ENCODE measurements at regions not wholly inside any gene's neighbourhood (a gene's known extent, or its start where the extent isn't known, plus 50 kb on each side); places are given as distances from the start of the nearest gene placed in this dataset.
"Not testable (repeated sequence)": the region's sequence is repeated elsewhere in the genome, so short reads cannot be mapped to it uniquely, and the experiment has no call there.

DNA sequence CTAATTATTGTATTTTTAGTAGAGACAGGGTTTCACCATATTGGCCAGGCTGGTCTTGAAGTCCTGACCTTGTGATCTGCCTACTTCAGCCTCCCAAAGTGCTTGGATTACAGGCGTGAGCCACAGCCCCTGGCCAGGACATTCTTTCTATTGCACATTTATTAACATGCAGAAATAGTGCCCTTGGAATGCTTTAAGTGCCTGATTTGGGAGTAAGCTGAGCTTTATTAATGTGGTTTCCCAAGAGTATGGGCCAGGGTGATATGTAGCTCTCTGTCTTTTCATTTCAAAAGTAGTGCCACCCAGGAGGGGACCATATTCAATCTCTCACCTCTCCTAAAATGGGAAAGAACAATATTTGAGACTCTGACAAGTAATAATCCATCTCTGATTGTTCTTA, 970.7 kb downstream of the KCNMA1 start:
- no peak for DNase-seq (ENCODE audit: low spot score)

DNA sequence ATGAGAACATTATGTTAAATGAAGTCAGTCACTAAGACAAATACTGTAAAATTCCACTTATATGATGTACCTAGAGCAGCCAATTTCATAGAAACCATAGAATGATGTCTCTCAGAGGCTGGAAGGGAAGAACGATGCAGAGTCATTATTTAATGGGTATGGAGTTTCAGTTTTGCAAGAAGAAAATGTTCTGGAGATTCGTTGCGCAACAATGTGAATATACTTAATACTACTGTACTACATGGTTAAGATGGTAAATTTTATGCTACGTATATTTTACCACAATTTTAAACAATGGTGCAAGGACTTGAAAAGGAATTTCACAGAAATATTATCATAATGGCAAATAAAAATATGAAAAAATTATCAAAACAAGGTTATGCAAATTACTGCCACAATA, 972.6 kb downstream of the KCNMA1 start:
- no peak for DNase-seq (ENCODE audit: low spot score)

DNA sequence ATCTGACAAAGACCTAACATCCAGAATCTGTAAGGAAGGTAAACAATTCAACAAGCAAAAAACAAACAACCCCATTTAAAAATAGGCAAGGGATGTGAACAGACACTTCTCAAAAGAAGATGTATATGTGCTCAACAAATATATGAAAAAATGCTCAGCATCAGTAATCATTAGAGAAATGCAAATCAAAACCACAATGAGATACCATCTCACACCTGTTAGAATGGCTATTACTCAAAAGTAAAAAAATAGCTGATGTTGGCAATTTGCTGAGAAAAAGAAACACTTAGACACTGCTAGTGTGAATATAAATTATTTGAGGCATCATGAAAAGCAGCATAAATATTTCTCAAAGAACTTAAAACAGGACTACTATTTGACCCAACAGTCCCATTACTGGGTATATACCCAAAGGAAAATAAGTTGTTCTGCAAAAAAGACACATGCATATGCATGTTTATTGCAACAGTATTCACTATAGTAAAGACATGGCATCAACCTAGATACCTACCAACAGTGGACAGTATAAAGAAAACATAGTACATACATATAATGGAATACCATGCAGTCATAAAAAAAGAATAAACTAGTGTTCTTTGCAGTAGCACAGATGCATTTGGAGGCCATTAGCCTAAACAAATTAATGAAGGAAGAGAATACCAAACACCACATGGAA, 980.1 kb downstream of the KCNMA1 start:
- no peak for DNase-seq (ENCODE audit: low spot score)

DNA sequence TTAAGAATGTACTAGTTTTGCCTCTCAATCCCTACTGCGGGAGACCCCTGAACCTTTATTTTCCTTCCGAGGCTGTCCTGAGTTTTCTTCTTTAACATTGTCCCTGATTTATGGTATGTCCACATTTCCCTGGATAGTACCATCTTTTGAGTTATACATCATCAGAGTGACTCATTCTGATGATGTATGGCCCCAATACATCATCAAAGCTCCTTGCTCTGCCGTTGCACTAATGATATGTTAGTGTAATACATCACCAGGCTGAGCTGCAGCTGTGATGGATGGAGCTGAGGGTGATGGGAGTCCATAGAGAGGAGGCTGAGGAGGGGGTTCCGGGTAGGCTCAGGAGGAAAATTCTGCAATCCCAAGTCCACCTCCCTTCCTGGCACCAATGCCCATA, 986.5 kb downstream of the KCNMA1 start:
- no peak for DNase-seq (ENCODE audit: low spot score)

DNA sequence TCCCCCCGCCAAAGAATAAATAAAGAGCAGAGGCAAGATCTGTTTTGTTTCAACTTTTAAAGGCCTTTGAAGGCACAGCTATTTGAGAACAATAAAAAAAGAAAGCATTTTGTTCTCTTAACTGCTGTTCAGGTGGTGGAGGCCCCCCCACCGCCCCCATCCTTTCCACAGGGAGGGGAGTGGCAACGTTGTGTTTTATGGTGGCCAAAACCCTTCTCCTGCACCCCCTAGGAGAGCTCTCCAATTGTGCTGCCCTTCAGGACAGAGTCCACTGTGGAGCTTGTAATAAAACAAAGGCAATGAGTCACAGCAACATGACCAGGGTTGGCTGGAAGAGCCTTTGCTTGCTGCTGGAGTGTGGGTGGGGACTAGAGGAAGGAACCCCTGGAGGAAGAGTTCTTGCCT, 987.9 kb downstream of the KCNMA1 start:
- peak; percentile 38 for DNase-seq (ENCODE audit: low spot score)

DNA sequence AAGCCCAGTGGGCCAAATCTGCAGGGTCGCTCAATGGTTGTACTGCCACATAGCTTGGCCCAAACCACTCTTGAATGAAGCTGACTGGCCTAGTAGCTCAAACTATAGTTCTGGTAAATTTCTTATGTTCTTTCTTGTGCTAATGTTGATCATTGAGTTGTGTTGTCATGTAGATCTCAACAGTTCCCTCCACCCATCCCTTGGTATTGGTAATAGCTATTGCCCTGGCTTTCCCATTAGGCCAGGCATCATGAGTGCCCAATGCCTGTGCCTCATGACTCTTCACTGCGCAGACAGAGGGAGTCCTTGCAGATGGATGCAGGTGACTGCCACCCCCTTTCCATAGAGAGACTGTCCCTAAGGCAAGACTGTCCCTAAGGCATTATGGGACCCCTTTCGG, 988.4 kb downstream of the KCNMA1 start:
- DNase-seq (ENCODE audit: low spot score) = no peak

DNA sequence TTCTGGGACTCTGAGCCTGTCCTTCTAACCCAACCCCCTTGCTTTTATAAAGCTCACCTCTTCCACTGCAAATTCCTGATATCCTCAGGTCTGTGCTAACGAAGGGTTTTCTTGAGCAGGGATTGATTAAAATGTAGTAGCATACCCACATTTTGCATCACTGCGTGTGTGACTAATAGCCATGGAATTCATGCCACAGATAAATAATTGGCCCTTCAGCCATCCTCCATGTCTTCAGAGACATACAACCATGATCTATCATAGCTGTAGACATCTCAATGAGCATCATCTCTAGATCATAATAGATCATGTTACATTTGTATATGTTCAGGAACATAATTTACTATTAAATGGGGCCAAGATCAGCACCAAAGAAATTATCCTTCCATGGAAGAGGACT, 990.3 kb downstream of the KCNMA1 start:
- peak; percentile 34 for DNase-seq (ENCODE audit: low spot score)

DNA sequence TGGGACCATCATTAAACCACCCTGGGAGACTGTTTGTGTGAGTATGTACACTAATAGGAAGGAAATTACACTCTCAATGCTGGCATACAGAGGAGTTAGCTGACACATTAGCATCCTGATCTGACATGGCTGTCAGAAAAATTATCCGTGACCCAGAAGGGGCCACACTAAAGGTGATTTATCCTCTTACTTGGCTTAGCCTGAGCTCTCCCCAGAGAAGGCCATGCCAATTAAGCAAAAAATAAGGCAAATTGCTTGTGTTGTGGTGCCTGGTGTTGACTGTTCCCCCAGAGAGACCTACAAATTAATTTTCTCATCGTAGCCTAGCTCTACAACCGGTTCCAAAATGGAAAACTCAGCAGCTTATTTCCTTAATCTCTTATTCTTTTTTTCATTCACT, 992.3 kb downstream of the KCNMA1 start:
- DNase-seq (ENCODE audit: low spot score) = no peak

DNA sequence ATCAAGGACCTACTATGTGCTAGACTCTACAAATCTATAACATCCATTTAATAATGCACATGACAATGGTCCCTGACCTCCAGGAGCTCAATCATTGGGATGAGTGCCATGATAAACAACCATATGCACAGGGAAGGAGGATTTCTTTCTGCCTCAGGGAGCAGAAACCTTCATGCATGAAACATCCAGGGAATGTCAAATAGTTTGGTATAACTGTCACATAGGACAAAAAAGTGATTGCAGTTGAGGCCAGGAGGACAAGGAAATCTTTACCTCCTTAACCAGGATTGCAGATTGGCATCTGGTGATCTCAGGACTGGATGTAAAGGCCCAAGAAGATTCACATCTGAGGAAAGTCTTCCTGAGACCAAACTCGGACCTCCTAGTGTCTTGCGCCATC, 993.1 kb downstream of the KCNMA1 start:
- DNase-seq (ENCODE audit: low spot score) = no peak

DNA sequence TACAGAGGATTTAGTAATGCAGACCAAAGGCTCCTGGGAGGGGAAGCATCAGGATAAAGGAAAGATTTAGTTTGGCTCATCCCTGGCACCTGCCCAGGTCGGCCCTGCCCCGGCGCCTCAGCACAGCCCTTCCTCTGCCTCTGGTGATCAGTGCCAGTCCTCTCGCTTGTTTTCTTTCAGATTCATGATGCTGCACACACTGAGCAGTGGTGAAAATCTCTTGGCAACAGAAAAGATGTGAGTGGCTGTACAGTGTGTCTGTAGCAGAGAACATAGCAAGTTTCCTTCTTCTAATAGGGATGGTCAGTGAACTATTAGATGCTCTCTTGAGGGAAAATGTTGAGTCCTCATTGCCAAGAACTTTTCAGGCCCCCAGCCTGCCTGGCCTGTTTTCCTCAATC, 994.1 kb downstream of the KCNMA1 start:
- DNase-seq (ENCODE audit: low spot score) = no peak

DNA sequence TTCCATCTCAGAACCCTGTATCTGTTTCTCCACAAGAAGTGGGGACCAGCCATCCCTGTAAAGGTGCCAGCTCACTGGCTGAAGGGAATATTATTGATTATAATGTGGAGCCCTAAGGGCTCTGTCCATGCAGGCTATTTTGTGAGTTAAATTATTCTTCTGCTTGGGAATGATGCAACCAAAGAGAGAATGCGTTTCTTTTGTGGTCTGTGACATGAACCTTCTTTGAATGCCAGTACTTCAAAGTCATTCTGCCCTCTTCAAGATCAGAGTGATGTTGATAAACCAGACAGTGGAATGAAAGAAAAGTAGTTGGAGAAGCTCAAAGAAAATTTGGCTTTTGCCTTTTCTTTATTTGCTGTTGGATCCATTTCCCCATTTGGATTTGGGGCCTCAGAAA, 995.2 kb downstream of the KCNMA1 start:
- no peak for DNase-seq (ENCODE audit: low spot score)

DNA sequence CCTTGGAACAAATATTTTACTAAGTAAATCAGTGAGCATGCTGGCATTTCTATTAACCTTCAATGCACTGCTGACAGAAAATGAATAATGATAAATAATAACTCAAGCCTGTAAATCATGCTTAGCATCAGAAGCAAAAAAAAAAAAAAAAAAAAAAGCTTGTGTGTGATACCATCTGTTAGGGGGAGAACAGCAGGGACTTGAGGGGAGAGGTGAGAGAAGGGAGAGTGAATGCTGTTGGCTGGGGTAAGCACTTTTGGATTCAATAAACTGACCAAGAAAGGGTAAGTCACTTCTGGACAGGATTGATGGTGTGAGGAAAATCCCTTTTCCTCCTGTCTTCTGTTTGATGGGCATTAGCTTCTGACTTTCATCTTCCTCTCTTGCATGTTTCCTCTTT, 996.4 kb downstream of the KCNMA1 start:
- no peak for DNase-seq (ENCODE audit: low spot score)

DNA sequence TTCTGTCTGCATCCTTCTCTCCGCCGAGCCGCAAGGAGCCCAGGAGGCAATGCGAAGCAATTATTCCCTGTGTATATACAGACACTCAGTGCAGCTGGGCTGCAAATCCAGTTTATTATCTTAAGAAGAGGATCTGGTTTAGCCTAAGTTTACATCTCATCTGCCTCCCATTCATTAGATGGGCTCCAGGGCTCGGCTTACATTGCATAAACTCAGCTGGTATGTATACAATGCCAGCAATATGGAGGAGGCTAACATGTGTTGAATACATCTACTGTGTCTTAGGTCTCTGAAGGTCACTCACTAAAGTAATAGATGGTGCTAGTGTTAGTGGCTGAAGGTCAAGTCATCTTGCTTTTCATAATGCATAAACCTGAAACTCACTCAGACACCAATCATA, 996.8 kb downstream of the KCNMA1 start:
- no peak for DNase-seq (ENCODE audit: low spot score)

DNA sequence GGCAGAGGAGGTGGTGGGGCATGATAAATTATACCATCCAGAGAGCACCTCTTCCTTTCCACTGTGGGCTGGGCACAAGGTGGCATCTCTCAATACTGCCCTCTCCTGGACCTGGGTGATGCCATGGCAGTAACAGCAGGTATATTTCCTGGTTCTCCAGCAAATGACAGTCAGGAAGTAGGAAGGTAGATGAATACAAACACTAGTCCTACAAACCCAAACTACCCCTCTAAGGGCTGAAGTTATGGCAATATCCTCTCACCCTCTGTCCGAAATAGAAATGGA, 1004.9 kb downstream of the KCNMA1 start:
- peak; percentile 30 for DNase-seq (ENCODE audit: low spot score)

DNA sequence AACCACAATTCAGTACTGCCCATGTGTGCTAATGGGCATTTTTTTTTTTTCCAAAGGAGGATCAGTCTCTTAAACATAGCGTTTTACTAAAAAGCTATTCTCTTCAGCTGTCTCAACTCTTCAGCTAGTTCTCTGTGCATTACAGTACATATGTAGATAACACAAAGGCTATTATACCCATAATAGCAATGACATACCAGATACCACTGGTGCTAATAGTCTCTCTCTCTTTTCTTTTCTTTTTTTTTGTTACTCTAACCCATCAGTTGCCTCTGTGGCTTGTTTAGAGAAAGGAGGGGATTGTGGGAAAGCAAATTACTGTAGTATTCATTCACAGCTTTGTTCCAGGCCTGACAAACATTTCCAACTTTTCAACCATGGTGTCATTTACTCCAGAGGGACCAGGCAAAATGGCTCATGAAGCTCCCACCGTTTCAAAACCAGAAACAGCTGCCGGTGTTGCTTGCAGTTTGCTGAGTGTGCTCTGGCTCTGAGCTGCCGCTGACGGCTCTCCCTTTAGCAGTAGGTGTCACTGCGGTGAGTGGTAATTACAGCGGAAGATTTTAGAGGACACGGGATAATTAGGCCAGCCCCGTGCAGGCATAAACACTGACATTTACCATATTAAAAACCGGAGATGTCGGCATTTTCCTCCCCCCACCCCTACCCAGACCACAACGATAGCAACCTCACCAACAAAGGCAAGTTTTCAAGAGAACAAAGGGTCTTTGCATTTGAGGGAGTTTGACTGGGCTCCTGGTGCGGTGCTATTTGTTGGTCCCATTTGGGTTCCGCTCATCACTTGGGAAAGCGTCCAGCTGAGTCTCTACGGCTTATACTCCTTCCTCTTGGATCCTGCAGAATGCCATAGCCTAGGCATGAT, 1005.5 kb downstream of the KCNMA1 start:
- DNase-seq (ENCODE audit: low spot score) = no peak

DNA sequence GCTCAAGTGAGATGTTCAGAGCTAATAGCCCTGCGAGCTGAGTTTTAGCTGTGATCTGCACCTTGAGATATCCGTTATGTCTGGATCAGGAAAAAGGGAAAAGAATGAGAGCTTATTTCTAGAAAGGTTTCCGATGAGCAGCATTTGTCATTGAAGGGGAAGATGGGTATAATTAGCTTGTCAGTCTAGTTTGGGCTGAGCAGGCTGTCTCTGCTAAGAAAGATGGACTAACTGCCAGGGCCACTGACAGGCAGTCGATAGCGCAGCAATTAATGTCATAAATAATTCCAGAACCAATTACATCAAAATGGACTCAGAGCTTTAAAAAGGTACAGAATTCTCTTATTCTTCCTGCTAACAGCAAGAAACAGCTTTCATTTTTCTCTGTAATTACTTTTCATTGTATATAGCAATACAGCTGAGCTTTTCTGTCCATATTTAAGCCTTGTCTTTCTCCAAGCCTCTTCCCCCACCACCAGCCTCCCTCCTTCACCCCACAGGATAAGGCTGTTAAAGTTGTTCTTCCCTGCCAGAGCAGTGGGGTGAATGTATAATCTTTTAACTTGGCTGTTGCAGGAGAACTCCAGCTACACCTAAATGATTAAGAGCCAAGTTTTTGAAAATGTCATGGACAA, 1006.5 kb downstream of the KCNMA1 start:
- no peak for DNase-seq (ENCODE audit: low spot score)

DNA sequence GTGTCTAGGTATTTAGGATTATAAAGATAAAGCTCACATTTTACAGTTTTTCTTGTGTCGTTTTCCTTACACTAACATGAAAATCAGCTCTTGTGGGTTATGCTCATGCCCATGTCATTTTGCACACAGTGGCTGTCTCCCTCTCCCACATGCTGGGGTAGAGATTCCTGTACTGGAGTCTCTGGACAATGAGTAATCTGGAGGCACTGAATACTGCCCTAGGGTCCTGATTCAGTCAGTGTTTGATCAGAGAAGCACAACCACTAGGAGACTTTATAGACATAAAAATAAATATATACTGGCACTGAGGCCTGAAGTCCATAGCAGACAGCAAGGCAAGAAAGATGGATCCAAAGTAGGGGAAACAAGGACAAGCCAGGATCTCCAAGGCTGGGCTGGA, 1008.8 kb downstream of the KCNMA1 start:
- no peak for DNase-seq (ENCODE audit: low spot score)

DNA sequence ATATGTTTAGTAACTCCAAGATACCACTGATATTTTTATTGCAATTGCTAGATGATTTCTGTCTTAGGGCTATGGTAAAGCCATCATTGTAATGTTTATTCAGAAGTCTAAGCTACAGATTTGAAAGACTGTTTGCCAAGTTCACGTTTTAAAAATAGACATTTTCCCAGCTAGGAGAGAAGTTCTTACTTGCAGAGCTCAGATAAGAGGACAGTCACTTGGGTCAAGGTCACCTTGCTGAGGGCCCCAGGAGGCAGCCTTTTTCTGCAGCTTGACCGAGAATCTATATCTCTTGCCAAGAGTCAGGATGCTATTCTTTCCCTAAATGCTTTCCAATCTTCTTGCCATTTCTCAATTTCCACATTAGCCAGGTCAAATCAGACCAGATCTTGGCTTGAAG, 1011.2 kb downstream of the KCNMA1 start:
- DNase-seq (ENCODE audit: low spot score) = no peak

DNA sequence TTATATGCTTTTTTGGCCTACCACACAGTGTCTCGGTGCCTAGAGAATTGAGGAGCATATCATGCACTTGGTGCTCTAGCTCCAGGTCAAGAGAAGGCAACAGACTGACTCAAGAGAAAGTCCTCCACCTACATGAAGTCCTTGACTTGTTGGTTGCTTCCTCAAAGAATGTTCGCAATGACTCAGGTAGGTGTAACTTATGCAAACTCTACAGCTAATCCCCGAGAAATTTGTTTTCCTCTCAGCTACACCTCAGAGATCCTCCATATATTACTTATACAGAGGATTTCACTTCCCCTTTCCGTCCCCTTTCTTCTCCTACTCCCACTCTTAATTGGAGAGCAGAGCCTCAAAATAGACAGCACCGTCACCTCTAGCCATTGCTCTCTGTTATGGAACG, 1013.1 kb downstream of the KCNMA1 start:
- DNase-seq (ENCODE audit: low spot score) = no peak

DNA sequence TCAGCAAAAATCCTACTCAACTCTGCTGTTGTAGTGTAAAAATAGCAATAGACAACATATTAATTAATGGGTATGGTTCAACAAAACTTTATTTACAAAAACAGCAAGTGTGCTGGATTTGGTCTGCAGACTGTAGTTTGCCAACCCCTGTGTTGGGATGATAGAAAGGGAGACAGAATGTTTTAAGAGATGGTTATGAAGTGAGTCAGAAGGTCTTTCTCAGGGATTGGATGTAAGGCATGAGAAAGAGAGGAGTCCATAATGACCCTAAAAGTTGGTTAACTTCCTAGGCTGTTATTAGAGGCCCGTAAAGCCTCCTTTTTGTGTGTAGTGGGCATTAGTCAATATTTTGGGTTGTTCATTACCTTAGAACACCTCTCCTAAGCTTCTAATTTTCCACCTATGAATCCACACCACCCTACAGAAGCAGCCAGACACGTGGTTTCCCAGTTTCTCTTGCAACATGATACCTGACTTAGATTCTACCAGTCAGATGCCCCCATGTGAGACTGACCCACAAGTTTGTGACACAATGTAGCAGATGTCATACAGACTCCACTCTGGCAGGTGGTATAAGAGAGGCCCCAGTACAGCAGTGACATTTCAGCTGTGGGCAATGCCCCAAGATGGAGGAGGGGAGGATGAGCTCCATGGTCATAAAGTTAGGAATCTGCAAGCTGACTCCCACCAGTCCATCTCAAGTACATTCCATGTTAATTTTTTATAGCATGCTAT, 1015.6 kb downstream of the KCNMA1 start:
- no peak for DNase-seq (ENCODE audit: low spot score)

DNA sequence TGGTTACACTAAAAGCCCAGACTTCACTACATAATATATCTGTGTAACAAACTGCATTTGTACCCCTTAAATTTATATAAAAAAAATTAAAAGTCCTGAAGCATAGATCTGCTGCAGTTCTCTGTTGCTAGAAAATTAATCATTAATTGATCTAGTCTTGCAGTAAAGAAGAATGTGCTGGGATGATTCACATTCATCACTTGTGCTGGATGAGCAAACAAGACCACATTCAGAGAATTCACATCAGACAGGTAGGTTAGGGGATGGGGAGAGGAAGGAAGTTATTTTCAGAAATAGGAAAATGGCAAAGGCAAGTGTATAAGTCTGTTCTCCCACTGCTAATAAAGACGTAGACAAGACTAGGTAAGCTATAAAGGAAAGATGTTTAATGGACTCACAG, 1019.0 kb downstream of the KCNMA1 start:
- no peak for DNase-seq (ENCODE audit: low spot score)

DNA sequence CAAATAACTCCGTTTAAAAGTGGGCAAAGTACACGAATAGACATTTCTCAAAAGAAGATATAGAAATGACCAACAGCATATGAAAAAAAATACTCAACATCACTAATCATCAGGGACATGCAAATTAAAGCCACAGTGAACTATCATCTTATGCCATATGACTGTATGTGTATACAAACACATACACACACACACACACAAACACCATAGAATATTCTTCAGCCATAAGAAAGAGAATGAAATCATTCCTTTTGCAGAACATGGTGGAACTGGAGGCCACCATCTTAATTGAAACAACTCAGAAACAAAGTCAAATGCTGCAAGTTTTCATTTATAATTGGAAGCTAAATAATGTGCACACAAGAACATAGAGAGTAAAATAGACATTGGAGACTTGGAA, 1019.4 kb downstream of the KCNMA1 start:
- DNase-seq (ENCODE audit: low spot score) = no peak

DNA sequence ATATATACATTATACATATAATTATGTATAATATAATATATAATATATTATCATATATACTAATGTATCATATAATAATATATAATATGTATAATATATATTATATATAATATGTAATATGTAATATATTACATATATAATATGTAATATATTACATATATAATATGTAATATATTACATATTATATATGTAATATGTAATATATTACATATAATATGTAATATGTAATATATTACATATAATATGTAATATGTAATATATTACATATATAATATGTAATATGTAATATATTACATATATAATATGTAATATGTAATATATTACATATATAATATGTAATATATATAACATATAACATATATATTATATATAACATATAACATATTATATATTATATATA, 1020.9 kb downstream of the KCNMA1 start:
- not testable (repeated sequence) for DNase-seq (ENCODE audit: low spot score)
